ENCODE measurements at regions not wholly inside any gene's neighbourhood (a gene's known extent, or its start where the extent isn't known, plus 50 kb on each side); places are given as distances from the start of the nearest gene placed in this dataset.

DNA sequence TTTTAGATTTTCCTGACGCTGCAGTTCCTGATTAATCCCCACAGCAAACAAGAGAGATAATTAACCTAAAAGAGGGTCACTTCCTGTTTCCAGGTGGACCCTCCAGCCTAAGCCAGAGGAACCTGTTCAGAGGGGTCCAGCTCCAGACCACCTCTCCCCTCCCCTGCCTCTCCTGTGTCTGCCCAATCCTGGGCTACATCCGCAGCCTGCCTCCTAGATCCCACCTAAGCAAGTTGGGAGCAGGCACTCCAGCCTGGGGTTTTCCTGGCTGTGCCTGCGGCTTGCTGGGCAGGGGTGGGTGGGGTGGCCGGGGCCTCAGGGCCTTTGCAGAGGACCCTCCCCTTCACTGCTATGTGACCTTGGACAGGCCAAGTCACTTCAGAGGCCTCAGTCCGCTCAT, 178.6 kb upstream of the LINGO1 start:
- ChIA-PET CTCF (no interaction called here), POLR2A (no interaction called here)
- no peak for DNase-seq
- Mint-ChIP-seq H3K4me1 (no peaks in the 10 kb centered on the region), H3K27me3 (no peaks in the 10 kb centered on the region), H3K36me3 (ENCODE audit: low read depth) (no peaks in the 10 kb centered on the region), H3K9me3 (no peaks in the 10 kb centered on the region), H3K27ac (no peak overlapping the region), H3K4me3 (no peak overlapping the region)

DNA sequence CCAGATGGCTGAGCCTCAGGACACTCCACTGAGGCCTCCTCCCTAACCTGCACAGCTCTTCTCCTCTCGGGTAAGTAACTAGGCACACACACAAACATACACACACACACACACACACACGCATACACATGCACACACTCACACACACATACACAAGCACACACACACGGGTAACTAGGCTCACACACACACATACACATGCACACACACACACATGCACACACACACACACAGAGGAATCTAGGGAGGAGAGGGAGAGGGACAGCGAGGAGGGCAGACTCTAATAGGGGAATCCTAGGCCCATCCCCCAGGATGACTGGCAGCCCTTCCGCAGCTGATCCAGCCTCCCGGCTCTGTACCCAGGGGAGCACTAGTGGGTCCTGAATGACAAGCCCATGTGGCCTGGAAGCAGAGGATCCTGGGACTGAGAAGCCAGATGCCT, 177.4 kb upstream of the LINGO1 start:
- no peaks in the 10 kb centered on the region for H3K9me3 Mint-ChIP-seq
- no peak overlapping the region for H3K27ac Mint-ChIP-seq
- ChIA-PET CTCF (no interaction called here), POLR2A (no interaction called here)
- no peak for DNase-seq
- no peak overlapping the region for H3K4me3 Mint-ChIP-seq
- H3K27me3 Mint-ChIP-seq, result no peaks in the 10 kb centered on the region
- no peaks in the 10 kb centered on the region for H3K36me3 Mint-ChIP-seq (ENCODE audit: low read depth)
- no peaks in the 10 kb centered on the region for H3K4me1 Mint-ChIP-seq

DNA sequence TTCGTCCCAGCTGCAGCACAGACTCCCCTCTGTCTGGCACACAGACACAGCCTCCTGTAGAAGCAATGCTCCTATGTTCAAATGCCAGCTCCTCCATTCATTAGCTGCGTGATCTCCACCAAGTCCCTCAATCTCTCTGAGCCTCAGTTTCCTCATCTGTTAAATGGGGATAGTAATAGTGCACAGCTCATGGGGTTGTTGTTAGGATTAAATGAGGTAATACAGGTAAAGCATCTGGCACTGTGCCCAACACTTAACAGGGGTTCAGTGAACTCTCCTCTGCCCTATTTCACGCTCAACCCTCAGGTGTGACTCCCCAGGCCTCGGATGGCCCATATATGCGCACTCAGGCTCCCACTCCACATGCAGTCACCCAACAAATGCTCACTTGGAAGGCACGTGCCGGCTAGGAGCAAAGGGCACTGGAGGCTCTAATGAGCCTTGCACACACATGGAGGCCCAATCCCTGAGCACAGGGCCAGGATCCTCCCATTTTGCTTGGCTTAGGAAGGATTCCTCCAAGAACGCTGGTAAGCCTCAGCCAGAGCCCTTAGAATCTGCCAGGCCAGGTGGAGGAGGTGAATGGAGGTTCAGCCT, 176.0 kb upstream of the LINGO1 start:
- CTCF ChIA-PET, result no interaction called here
- no peak for DNase-seq
- Mint-ChIP-seq H3K27ac (no peak overlapping the region), H3K27me3 (no peaks in the 10 kb centered on the region), H3K4me1 (no peaks in the 10 kb centered on the region), H3K36me3 (ENCODE audit: low read depth) (no peaks in the 10 kb centered on the region), H3K9me3 (no peaks in the 10 kb centered on the region), H3K4me3 (no peak overlapping the region)
- POLR2A ChIA-PET, result no interaction called here

DNA sequence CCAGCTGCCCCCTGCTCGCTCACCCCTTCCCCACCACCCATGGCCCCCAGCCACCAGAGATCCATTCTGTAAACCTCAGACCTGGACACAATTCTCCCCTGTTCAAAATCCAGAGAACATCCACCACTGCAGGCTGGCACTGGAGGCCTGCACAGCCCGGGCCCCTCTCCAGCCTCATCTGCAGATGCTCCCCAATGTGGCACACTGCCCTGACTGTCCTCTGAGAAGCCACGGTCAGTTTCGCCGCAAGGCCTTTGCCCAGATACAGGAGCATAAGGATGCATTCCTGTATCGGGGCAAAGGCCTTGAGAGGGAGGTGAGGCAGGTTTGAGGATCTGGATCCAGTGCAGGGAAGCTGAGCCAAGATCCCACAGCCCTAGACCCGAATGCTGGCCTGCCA, 175.4 kb upstream of the LINGO1 start:
- Mint-ChIP-seq H3K27ac (no peak overlapping the region), H3K4me1 (no peaks in the 10 kb centered on the region)
- POLR2A ChIA-PET, result no interaction called here

DNA sequence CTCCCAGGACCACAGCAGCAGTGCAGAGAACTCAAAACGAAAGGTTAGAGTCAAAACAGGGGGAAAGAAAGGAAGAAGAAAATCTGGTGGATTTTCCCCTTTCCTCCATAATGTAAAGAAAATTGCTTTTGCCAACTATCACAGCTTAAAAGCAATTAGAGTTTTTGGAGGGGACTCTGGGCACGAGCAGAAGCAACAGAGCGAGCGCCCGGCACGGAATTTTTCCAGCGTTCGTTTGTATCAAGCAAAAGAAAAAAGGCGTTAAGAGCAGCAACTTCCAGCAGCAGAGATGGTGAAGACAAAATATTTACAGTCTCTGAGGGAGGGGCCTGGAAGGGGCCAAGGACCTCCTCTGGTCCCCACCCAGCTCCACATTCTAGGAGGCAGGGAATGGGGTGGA, 174.9 kb upstream of the LINGO1 start:
- CTCF ChIA-PET, result no interaction called here
- DNase-seq, result no peak
- Mint-ChIP-seq H3K27ac (no peak overlapping the region), H3K4me3 (no peak overlapping the region), H3K36me3 (ENCODE audit: low read depth) (no peaks in the 10 kb centered on the region), H3K4me1 (no peaks in the 10 kb centered on the region), H3K27me3 (no peaks in the 10 kb centered on the region), H3K9me3 (no peaks in the 10 kb centered on the region)
- POLR2A ChIA-PET, result no interaction called here

More for the DNA sequence above, 175.4 kb upstream of the LINGO1 start:
- no peak overlapping the region for H3K4me3 Mint-ChIP-seq
- CTCF ChIA-PET, result no interaction called here
- H3K27me3 Mint-ChIP-seq, result no peaks in the 10 kb centered on the region
- no peaks in the 10 kb centered on the region for H3K36me3 Mint-ChIP-seq (ENCODE audit: low read depth)
- no peaks in the 10 kb centered on the region for H3K9me3 Mint-ChIP-seq
- DNase-seq, result no peak

DNA sequence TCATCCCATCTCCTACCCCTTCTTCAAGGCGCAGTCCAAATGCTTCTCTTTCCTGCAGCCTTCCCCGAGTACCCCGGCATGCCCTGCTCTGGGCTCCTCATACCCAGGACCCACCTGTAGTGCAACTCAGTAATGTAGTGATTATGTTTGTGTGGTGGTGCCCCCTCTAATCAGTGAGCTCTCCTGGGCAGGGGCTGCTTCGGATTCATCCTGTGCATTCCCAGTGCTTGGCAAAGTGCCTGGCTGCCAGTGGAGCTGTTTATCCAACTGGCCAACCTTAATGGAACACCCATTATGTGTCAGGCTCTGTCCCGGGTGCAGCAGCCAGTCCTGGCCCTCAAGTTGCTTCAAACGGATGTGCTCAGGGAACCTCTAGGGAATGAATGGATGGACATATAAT, 174.4 kb upstream of the LINGO1 start:
- Mint-ChIP-seq H3K27me3 (no peaks in the 10 kb centered on the region), H3K9me3 (no peaks in the 10 kb centered on the region), H3K27ac (no peak overlapping the region), H3K4me3 (no peak overlapping the region), H3K4me1 (no peaks in the 10 kb centered on the region), H3K36me3 (ENCODE audit: low read depth) (no peaks in the 10 kb centered on the region)
- ChIA-PET POLR2A (no interaction called here), CTCF (no interaction called here)
- DNase-seq, result no peak

DNA sequence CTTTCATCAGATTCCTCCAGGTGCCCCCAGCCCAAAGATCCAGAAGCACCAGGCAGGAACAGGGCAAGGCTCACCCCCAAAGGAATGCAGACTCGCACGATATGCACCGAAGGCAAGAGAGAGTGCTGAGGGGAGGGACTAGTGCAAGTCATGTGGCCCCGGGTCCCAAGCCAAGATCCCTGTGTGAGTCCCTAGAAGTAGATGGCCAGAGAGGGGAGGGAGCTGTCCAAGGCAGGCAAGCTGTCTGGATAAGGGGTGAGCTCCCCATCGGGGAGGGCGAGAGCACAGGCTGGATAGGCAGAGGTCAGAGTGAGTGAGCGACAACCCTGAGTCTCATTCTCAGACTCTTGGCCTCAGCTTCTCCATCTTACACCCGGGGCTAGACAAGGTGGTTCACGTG, 171.5 kb upstream of the LINGO1 start:
- Mint-ChIP-seq H3K27ac (no peak overlapping the region), H3K9me3 (no peaks in the 10 kb centered on the region), H3K36me3 (ENCODE audit: low read depth) (no peaks in the 10 kb centered on the region), H3K4me3 (no peak overlapping the region), H3K4me1 (no peaks in the 10 kb centered on the region), H3K27me3 (no peaks in the 10 kb centered on the region)
- ChIA-PET POLR2A (no interaction called here), CTCF (no interaction called here)
- no peak for DNase-seq

DNA sequence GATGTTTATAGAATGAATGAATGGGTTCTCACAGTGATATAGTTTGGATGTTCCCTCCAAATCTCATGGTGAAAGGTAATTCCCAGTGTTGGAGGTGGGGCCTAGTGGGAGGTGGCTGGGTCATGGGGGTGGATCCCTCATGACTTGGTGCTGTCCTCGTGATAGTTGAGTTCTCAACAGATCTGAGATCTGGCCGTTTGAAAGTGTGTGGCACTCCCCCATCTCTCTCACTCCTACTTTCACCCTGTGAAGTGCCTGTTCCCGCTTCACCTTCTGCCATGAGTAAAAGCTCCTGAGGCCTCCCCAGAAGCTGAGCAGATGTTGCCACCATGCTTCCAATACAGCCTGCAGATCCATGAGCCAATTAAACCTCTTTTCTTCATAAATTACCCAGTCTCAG, 170.8 kb upstream of the LINGO1 start:
- DNase-seq, result no peak
- ChIA-PET POLR2A (interaction anchor here (0.6 kb wide), 1 partner anchor 391 kb away, joined by 4 read pairs; no protein-coding TSS in a partner anchor), CTCF (no interaction called here)
- Mint-ChIP-seq H3K4me3 (no peak overlapping the region), H3K9me3 (no peaks in the 10 kb centered on the region), H3K27me3 (no peaks in the 10 kb centered on the region), H3K36me3 (ENCODE audit: low read depth) (no peaks in the 10 kb centered on the region), H3K4me1 (no peaks in the 10 kb centered on the region), H3K27ac (no peak overlapping the region)

DNA sequence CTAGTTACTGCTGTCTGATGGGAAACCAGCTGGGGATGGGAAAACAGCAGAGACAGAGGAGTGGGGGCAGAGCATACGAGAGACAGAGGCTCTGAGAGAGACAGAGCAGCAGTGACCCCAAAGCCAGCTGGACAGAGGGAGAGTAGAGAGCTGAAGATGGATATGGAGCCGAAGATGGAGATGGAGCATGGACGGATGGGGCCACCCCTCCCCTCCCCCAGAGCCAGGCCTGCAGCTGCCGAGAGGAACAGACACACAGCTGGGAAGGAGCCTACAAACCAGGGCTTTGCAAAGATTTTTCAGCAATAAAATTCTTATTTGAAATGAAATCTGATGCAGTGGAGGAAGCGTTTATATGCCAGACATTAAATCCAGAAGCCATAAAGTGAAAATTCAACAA, 167.6 kb upstream of the LINGO1 start:
- Mint-ChIP-seq H3K9me3 (no peaks in the 10 kb centered on the region), H3K4me1 (peaks cover 11% of the 10 kb centered on the region), H3K27me3 (no peaks in the 10 kb centered on the region), H3K4me3 (no peak overlapping the region), H3K27ac (no peak overlapping the region), H3K36me3 (ENCODE audit: low read depth) (no peaks in the 10 kb centered on the region)
- POLR2A ChIA-PET, result no interaction called here
- CTCF ChIA-PET, result interaction anchor here (1.4 kb wide), 1 partner anchor 21 kb away, joined by 3 read pairs; no protein-coding TSS in a partner anchor
- no peak for DNase-seq

DNA sequence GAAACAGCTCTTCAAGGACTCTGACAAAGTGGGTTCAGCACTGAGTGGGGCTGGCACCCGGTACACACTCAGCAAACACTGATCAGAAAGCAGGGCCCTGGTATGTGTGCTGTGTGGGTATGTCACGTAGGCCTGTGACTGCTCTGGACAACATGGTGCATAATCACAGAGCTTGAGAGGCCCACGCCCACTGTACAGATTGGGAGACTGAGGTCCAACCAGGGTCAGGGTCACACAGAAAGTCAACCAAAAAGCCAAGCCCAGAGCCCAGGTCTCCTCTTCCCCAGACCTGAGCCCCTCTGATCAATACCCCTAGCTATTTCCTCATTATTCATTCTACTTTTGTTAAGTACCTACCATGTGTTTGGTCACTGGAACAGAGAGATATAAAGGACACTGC, 166.1 kb upstream of the LINGO1 start:
- H3K4me3 Mint-ChIP-seq, result no peak overlapping the region
- peaks cover 11% of the 10 kb centered on the region for H3K4me1 Mint-ChIP-seq
- H3K27ac Mint-ChIP-seq, result no peak overlapping the region
- ChIA-PET POLR2A (no interaction called here), CTCF (interaction anchor here (1.3 to 1.4 kb wide), 2 partner anchors 14 to 23 kb away, joined by 3 read pairs; no protein-coding TSS in a partner anchor)
- H3K27me3 Mint-ChIP-seq, result no peaks in the 10 kb centered on the region
- DNase-seq, result no peak
- H3K36me3 Mint-ChIP-seq (ENCODE audit: low read depth), result no peaks in the 10 kb centered on the region
- no peaks in the 10 kb centered on the region for H3K9me3 Mint-ChIP-seq

DNA sequence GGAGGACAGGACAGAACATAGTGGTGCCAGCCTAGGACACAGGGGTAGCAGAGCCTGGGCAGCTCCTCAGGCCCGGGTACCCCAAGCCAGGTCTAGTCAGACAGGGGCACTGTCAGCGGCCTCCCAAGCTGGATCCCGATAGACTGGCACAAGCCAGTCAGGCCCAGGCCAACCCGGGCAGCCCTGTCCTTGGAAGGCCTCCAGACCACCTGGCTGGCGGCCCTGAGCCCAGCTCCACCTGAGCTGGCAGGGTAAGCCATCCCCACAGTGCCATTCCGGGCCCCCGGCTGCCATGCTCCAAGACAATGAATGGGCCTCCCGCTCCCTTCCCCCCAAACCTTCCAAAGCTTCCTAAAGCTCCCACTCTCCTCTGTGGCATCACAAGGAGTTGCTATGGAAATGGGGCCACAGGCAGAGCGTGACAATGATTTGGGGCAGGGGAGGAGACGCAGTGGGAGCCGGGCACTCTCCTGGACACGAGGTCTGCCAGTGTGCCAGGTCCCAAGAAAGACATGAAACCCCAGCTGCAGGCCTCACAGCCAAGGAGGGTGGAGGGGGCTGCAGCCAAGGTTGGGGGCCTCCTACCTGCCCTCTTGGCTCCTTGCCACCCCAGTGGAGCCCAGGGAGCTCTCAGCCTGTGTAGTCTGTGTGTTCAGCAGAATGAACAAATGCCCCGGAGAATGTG, 165.6 kb upstream of the LINGO1 start:
- POLR2A ChIA-PET, result no interaction called here
- no peaks in the 10 kb centered on the region for H3K36me3 Mint-ChIP-seq (ENCODE audit: low read depth)
- no peak overlapping the region for H3K27ac Mint-ChIP-seq
- H3K4me1 Mint-ChIP-seq, result peaks cover 11% of the 10 kb centered on the region
- CTCF ChIA-PET, result interaction anchor here (1.3 kb wide), 1 partner anchor 13 kb away, joined by 3 read pairs; no protein-coding TSS in a partner anchor
- DNase-seq, result no peak
- no peaks in the 10 kb centered on the region for H3K9me3 Mint-ChIP-seq
- H3K4me3 Mint-ChIP-seq, result no peak overlapping the region
- H3K27me3 Mint-ChIP-seq, result no peaks in the 10 kb centered on the region

DNA sequence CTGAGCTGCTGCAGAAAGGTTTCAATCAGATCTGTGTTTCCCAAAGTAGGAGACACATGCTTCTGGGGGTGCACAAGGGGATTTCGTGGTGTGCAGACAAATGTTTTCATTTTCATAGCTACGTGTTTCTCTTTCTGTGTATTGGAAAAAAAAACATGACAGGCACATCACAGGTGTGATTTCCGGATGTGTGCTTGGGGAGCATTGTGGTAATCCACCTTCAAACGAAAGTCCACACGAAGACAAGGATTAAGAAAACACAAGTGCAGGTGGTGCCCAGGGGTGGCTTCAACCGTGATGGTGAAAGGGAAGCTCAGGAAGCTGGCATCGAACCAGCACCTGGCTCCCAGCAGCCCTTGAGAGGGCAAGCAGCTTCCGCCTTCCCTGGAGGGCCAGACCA, 164.6 kb upstream of the LINGO1 start:
- H3K9me3 Mint-ChIP-seq, result no peaks in the 10 kb centered on the region
- H3K4me1 Mint-ChIP-seq, result peaks cover 11% of the 10 kb centered on the region
- H3K27ac Mint-ChIP-seq, result peak overlapping the region; percentile 79
- H3K36me3 Mint-ChIP-seq (ENCODE audit: low read depth), result no peaks in the 10 kb centered on the region
- no peaks in the 10 kb centered on the region for H3K27me3 Mint-ChIP-seq
- peak; percentile 17 for DNase-seq
- no peak overlapping the region for H3K4me3 Mint-ChIP-seq
- ChIA-PET POLR2A (no interaction called here), CTCF (interaction anchor here (0.6 kb wide), 1 partner anchor 686 kb away, joined by 3 read pairs; no protein-coding TSS in a partner anchor)

DNA sequence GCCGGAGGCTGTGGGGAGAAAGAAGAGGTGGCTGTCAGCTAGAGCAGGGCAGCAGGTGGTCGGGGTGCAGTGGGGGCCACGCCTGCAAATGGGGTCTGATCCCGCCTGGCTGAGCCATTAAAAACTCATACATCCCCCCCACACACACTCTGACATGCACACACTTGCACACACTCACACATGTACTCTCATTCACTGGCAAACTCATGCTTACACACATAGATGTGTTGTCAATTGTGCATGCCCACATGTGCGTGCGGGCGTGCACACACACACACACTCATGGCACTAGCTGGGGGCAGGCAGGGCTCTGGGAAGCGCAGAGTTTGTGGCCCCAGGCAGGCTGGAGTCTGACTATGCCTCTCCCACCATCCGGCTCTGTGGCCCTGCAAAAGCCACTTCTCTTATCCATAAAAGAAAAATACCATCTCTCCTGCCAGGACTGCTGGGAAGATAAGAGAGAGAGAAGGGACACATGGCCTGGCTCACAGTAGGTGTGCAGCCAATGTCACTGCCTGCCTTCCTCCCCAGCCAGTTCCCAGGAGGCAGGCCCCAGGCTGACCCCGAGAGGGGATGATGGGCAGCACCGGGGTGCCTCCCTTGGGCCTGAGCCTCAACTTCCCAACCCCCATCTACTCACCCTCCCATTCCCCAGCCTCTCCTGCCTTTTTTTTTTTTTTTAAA, 163.5 kb upstream of the LINGO1 start:
- Mint-ChIP-seq H3K27me3 (no peaks in the 10 kb centered on the region), H3K4me3 (no peak overlapping the region), H3K9me3 (no peaks in the 10 kb centered on the region), H3K4me1 (peaks cover 11% of the 10 kb centered on the region), H3K36me3 (ENCODE audit: low read depth) (no peaks in the 10 kb centered on the region), H3K27ac (no peak overlapping the region)
- ChIA-PET POLR2A (no interaction called here), CTCF (no interaction called here)
- no peak for DNase-seq

Measured in activated CD4-positive, alpha-beta T cell treated with anti-CD3 and anti-CD28 coated beads, Interleukin-2, amount 10 ng/mL, durations not matched to agents 7 days and 5 days (primary cell).